ENCODE measurements at regions not wholly inside any gene's neighbourhood (a gene's known extent, or its start where the extent isn't known, plus 50 kb on each side); places are given as distances from the start of the nearest gene placed in this dataset.

DNA sequence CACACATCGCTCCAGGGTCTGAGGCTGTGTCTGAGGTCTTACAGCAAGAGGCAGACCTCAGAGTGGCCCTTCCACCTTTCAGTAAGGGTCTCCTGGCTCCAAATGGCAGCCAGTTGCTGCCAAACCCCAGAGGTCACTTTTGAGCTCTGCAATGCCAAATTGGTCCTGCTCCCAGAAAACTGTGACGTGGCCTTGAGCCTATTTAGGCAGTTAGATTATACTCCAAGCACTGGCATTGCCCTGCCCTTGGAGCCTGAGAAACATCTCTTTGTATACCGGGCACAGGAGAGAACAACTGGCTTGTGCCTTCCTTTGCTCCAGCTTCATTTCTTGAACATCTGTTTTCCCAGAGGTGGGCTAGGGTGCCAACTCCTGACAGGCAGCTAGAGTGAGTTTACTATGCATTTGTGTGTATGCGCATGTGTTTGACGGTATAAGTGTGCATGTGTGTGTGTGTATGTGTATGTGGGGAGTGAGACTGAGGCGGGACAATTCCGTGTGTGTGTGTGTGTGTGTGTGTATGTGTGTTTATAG lies 134.5 kb downstream of the IER5 start:
- TF ChIP-seq, protein P1, sequence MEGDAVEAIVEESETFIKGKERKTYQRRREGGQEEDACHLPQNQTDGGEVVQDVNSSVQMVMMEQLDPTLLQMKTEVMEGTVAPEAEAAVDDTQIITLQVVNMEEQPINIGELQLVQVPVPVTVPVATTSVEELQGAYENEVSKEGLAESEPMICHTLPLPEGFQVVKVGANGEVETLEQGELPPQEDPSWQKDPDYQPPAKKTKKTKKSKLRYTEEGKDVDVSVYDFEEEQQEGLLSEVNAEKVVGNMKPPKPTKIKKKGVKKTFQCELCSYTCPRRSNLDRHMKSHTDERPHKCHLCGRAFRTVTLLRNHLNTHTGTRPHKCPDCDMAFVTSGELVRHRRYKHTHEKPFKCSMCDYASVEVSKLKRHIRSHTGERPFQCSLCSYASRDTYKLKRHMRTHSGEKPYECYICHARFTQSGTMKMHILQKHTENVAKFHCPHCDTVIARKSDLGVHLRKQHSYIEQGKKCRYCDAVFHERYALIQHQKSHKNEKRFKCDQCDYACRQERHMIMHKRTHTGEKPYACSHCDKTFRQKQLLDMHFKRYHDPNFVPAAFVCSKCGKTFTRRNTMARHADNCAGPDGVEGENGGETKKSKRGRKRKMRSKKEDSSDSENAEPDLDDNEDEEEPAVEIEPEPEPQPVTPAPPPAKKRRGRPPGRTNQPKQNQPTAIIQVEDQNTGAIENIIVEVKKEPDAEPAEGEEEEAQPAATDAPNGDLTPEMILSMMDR (IDR thresholded peaks at IDR 0.05): no peak
- TF ChIP-seq POLR2A (IDR thresholded peaks at IDR 0.05): no peak
